ENCODE measurements at regions not wholly inside any gene's neighbourhood (a gene's known extent, or its start where the extent isn't known, plus 50 kb on each side); places are given as distances from the start of the nearest gene placed in this dataset.

GRCh38 chr11:11129118-11129517 lies 223.9 kb downstream of the CSNK2A3 start:
- no peak for DNase-seq (ENCODE audit: low read depth in 6 of 9, low spot score in 9 of 9)
- Histone ChIP-seq H3K4me3 (ENCODE audit: low read length in 2 of 2) (no peak overlapping the region), H3K27ac (ENCODE audit: low read depth in 1 of 2, low read length in 1 of 2) (no peak overlapping the region), H3K27me3 (ENCODE audit: control insufficient read depth in 2 of 2, insufficient read depth in 1 of 2, low read length in 1 of 2) (no peaks in the 10 kb centered on the region), H3K9me3 (ENCODE audit: control insufficient read depth in 2 of 2, insufficient read depth in 1 of 2, low read length in 1 of 2) (no peaks in the 10 kb centered on the region), H3K36me3 (ENCODE audit: control insufficient read depth in 2 of 2, insufficient read depth in 2 of 2, low read length in 1 of 2) (no peaks in the 10 kb centered on the region), H3K4me1 (ENCODE audit: control insufficient read depth in 2 of 2, insufficient read depth in 2 of 2, low read length in 2 of 2) (no peaks in the 10 kb centered on the region)
- 98% methylated on average over 1 of the region's 1 CpG for WGBS

- no peaks in the 10 kb centered on the region for H3K27me3 ChIP-seq (ENCODE audit: control insufficient read depth in 2 of 2, insufficient read depth in 1 of 2, low read length in 1 of 2)
These were observed 227.4 kb downstream of the CSNK2A3 start for GRCh38 chr11:11125618-11126017.

DNA sequence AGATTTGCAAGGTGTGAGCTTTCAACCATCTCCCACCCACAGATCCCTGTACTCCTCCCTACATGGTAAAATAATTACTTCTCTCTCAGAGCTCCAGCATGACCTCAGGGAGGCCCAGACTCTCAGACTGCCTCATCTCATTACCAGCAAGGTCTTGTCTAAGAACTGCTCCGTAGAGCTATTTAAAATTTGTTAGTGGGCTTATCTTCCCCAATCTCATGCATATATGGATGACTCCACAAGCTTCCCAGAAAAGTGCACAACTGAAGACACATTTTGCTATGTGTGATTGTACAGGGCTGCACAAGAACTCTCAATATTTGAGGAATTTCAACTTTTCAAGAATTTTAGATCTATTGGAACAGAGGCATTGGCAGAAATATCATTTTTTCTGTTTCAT lies 230.3 kb downstream of the CSNK2A3 start:
- H3K4me3 ChIP-seq (ENCODE audit: low read length in 2 of 2) = no peak overlapping the region
- no peaks in the 10 kb centered on the region for H3K36me3 ChIP-seq (ENCODE audit: control insufficient read depth in 2 of 2, insufficient read depth in 2 of 2, low read length in 1 of 2)
- H3K4me1 ChIP-seq (ENCODE audit: control insufficient read depth in 2 of 2, insufficient read depth in 2 of 2, low read length in 2 of 2) = no peaks in the 10 kb centered on the region
- 92% methylated on average over 1 of the region's 1 CpG for WGBS
- H3K9me3 ChIP-seq (ENCODE audit: control insufficient read depth in 2 of 2, insufficient read depth in 1 of 2, low read length in 1 of 2) = no peaks in the 10 kb centered on the region
- no peak overlapping the region for H3K27ac ChIP-seq (ENCODE audit: low read depth in 1 of 2, low read length in 1 of 2)
- H3K27me3 ChIP-seq (ENCODE audit: control insufficient read depth in 2 of 2, insufficient read depth in 1 of 2, low read length in 1 of 2) = no peaks in the 10 kb centered on the region
- DNase-seq (ENCODE audit: low read depth in 6 of 9, low spot score in 9 of 9) = no peak

More at GRCh38 chr11:11125618-11126017, 227.4 kb downstream of the CSNK2A3 start:
- no peak overlapping the region for H3K27ac ChIP-seq (ENCODE audit: low read depth in 1 of 2, low read length in 1 of 2)
- 90% methylated on average over 2 of the region's 2 CpGs for whole genome bisulfite sequencing
- no peaks in the 10 kb centered on the region for H3K4me1 ChIP-seq (ENCODE audit: control insufficient read depth in 2 of 2, insufficient read depth in 2 of 2, low read length in 2 of 2)
- H3K36me3 ChIP-seq (ENCODE audit: control insufficient read depth in 2 of 2, insufficient read depth in 2 of 2, low read length in 1 of 2) = no peaks in the 10 kb centered on the region
- no peaks in the 10 kb centered on the region for H3K9me3 ChIP-seq (ENCODE audit: control insufficient read depth in 2 of 2, insufficient read depth in 1 of 2, low read length in 1 of 2)
- H3K4me3 ChIP-seq (ENCODE audit: low read length in 2 of 2) = no peak overlapping the region
- DNase-seq (ENCODE audit: low read depth in 6 of 9, low spot score in 9 of 9) = no peak

- Histone ChIP-seq H3K9me3 (ENCODE audit: control insufficient read depth in 2 of 2, insufficient read depth in 1 of 2, low read length in 1 of 2) (no peaks in the 10 kb centered on the region), H3K36me3 (ENCODE audit: control insufficient read depth in 2 of 2, insufficient read depth in 2 of 2, low read length in 1 of 2) (no peaks in the 10 kb centered on the region), H3K4me1 (ENCODE audit: control insufficient read depth in 2 of 2, insufficient read depth in 2 of 2, low read length in 2 of 2) (no peaks in the 10 kb centered on the region), H3K27ac (ENCODE audit: low read depth in 1 of 2, low read length in 1 of 2) (no peak overlapping the region), H3K4me3 (ENCODE audit: low read length in 2 of 2) (no peak overlapping the region), H3K27me3 (ENCODE audit: control insufficient read depth in 2 of 2, insufficient read depth in 1 of 2, low read length in 1 of 2) (no peaks in the 10 kb centered on the region)
- no peak for DNase-seq (ENCODE audit: low read depth in 6 of 9, low spot score in 9 of 9)
- 95% methylated on average over 1 of the region's 1 CpG for WGBS
These were observed 233.1 kb downstream of the CSNK2A3 start for GRCh38 chr11:11119917-11120316.

DNA sequence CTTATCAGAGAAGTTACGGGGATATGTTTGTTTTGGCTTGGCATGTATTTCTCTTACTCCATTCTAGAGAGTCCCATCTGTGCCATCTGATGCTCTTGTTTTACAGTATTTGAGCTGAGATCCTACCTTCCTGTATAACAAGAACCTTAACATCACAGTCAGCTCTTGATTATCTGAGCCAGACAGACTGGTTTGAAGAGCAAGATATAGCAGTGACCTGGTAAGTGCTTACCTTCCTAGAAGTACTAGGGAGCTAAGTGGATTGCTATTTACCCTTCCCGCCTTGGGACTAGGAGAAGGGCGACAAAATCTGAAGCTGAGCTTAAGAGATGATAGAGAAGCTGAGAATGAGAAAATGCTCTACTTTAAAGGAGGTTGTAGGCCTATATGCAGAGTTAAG lies 235.3 kb downstream of the CSNK2A3 start:
- DNase-seq (ENCODE audit: low read depth in 6 of 9, low spot score in 9 of 9) = no peak
- Histone ChIP-seq H3K36me3 (ENCODE audit: control insufficient read depth in 2 of 2, insufficient read depth in 2 of 2, low read length in 1 of 2) (no peaks in the 10 kb centered on the region), H3K9me3 (ENCODE audit: control insufficient read depth in 2 of 2, insufficient read depth in 1 of 2, low read length in 1 of 2) (no peaks in the 10 kb centered on the region), H3K27me3 (ENCODE audit: control insufficient read depth in 2 of 2, insufficient read depth in 1 of 2, low read length in 1 of 2) (no peaks in the 10 kb centered on the region), H3K4me3 (ENCODE audit: low read length in 2 of 2) (no peak overlapping the region), H3K4me1 (ENCODE audit: control insufficient read depth in 2 of 2, insufficient read depth in 2 of 2, low read length in 2 of 2) (no peaks in the 10 kb centered on the region), H3K27ac (ENCODE audit: low read depth in 1 of 2, low read length in 1 of 2) (no peak overlapping the region)
- 95% methylated on average over 3 of the region's 3 CpGs for WGBS

DNA sequence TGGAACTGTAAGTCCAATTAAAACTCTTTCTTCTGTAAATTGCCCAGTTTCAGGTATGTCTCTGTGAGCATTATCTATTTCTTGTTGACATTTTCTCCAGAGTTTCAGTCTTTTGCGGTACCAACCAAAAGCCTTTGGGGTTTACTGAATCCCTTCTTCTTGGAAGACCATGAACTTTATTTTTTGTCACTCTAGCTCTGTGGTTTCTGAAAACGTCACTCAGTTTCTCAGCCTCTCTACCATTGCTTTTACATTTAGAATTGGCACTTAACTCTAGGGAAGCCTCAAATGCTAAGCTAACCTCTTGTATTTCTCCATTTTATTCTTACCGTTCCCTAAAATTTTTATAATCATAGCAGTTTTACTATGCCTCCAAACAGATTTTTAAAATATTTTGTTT lies 237.6 kb downstream of the CSNK2A3 start:
- no peaks in the 10 kb centered on the region for H3K4me1 ChIP-seq (ENCODE audit: control insufficient read depth in 2 of 2, insufficient read depth in 2 of 2, low read length in 2 of 2)
- WGBS = 91% methylated on average over 3 of the region's 3 CpGs
- no peaks in the 10 kb centered on the region for H3K36me3 ChIP-seq (ENCODE audit: control insufficient read depth in 2 of 2, insufficient read depth in 2 of 2, low read length in 1 of 2)
- H3K9me3 ChIP-seq (ENCODE audit: control insufficient read depth in 2 of 2, insufficient read depth in 1 of 2, low read length in 1 of 2) = no peaks in the 10 kb centered on the region
- DNase-seq (ENCODE audit: low read depth in 6 of 9, low spot score in 9 of 9) = peak in 1 of 9 donors; percentile 15
- no peak overlapping the region for H3K27ac ChIP-seq (ENCODE audit: low read depth in 1 of 2, low read length in 1 of 2)
- no peak overlapping the region for H3K4me3 ChIP-seq (ENCODE audit: low read length in 2 of 2)
- H3K27me3 ChIP-seq (ENCODE audit: control insufficient read depth in 2 of 2, insufficient read depth in 1 of 2, low read length in 1 of 2) = no peaks in the 10 kb centered on the region

DNA sequence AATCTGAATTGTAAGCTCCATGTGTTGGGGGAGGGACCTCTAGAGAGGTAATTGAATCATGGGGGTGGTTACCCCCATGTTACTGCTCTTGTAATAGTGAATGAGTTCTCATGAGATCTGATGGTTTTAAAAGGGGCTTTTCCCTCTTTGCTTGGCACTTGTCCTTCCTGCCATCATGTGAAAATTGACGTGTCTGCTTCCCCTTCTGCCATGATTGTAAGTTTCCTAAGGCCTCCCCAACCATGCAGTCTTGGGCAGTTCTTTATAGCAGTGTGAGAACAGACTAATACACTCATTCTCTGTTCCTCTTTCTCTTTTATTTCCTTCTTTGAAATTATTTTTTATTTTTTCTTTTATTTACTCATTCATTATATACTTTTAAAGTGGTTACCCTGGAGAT lies 239.4 kb downstream of the CSNK2A3 start:
- Histone ChIP-seq H3K36me3 (ENCODE audit: control insufficient read depth in 2 of 2, insufficient read depth in 2 of 2, low read length in 1 of 2) (no peaks in the 10 kb centered on the region), H3K4me1 (ENCODE audit: control insufficient read depth in 2 of 2, insufficient read depth in 2 of 2, low read length in 2 of 2) (no peaks in the 10 kb centered on the region), H3K9me3 (ENCODE audit: control insufficient read depth in 2 of 2, insufficient read depth in 1 of 2, low read length in 1 of 2) (no peaks in the 10 kb centered on the region), H3K27ac (ENCODE audit: low read depth in 1 of 2, low read length in 1 of 2) (no peak overlapping the region), H3K4me3 (ENCODE audit: low read length in 2 of 2) (no peak overlapping the region), H3K27me3 (ENCODE audit: control insufficient read depth in 2 of 2, insufficient read depth in 1 of 2, low read length in 1 of 2) (no peaks in the 10 kb centered on the region)
- no peak for DNase-seq (ENCODE audit: low read depth in 6 of 9, low spot score in 9 of 9)
- WGBS = 86% methylated on average over 1 of the region's 1 CpG

DNA sequence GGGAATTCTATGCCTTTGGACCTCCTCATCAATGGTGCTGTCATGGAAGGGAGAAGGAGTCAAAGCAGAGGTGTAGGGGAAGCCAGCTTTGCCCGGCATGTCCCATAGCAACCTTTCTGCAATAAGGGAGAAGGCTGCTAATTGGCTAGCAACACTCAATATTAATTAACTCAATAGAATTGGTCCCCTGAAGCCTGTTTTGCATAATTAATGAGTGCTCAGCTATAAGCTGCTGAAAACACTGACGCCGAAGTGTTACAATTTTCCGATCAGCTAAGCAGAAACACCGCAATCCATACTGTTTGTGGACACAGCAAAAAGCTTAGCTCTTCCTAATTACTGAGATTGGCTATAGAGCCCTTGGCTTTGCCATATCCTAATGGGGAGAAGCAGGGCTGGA lies 245.0 kb downstream of the CSNK2A3 start:
- Histone ChIP-seq H3K27ac (ENCODE audit: low read depth in 1 of 2, low read length in 1 of 2) (no peak overlapping the region), H3K36me3 (ENCODE audit: control insufficient read depth in 2 of 2, insufficient read depth in 2 of 2, low read length in 1 of 2) (no peaks in the 10 kb centered on the region), H3K4me3 (ENCODE audit: low read length in 2 of 2) (no peak overlapping the region), H3K9me3 (ENCODE audit: control insufficient read depth in 2 of 2, insufficient read depth in 1 of 2, low read length in 1 of 2) (no peaks in the 10 kb centered on the region), H3K27me3 (ENCODE audit: control insufficient read depth in 2 of 2, insufficient read depth in 1 of 2, low read length in 1 of 2) (no peaks in the 10 kb centered on the region), H3K4me1 (ENCODE audit: control insufficient read depth in 2 of 2, insufficient read depth in 2 of 2, low read length in 2 of 2) (no peaks in the 10 kb centered on the region)
- WGBS = 97% methylated on average over 5 of the region's 5 CpGs
- no peak for DNase-seq (ENCODE audit: low read depth in 6 of 9, low spot score in 9 of 9)

DNA sequence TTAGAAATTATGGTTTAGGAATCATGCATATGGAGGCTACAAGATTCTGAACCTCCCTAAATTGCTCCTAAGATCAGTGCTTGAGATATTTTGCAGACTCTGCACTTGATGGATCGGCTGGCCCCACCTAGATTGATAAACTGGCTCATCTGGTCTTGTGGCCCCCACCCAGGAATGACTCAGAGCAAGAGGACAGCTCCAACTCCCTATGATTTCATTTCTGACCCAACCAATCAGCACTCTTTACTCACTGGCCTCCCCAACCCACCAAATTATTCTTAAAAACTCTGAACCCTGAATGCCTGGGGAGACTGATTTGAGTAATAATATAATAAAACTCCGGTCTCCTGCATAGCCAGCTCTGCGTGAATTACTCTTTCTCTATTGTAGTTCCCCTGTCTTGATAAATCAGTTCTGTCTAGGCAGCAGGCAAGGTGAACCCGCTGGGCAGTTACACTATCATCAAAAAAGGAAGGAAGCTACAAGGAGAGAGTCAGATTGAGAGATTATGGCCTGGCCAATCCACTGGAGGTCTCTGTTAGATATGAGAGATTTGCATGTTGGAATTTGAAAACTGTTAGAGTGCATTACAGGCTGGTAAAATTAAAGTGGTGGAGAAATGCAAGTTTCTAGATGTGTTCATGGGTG lies 245.8 kb downstream of the CSNK2A3 start:
- Histone ChIP-seq H3K36me3 (ENCODE audit: control insufficient read depth in 2 of 2, insufficient read depth in 2 of 2, low read length in 1 of 2) (no peaks in the 10 kb centered on the region), H3K27ac (ENCODE audit: low read depth in 1 of 2, low read length in 1 of 2) (no peak overlapping the region), H3K4me1 (ENCODE audit: control insufficient read depth in 2 of 2, insufficient read depth in 2 of 2, low read length in 2 of 2) (no peaks in the 10 kb centered on the region), H3K27me3 (ENCODE audit: control insufficient read depth in 2 of 2, insufficient read depth in 1 of 2, low read length in 1 of 2) (no peaks in the 10 kb centered on the region), H3K9me3 (ENCODE audit: control insufficient read depth in 2 of 2, insufficient read depth in 1 of 2, low read length in 1 of 2) (no peaks in the 10 kb centered on the region), H3K4me3 (ENCODE audit: low read length in 2 of 2) (no peak overlapping the region)
- 88% methylated on average over 4 of the region's 4 CpGs for WGBS
- DNase-seq (ENCODE audit: low read depth in 6 of 9, low spot score in 9 of 9) = no peak

DNA sequence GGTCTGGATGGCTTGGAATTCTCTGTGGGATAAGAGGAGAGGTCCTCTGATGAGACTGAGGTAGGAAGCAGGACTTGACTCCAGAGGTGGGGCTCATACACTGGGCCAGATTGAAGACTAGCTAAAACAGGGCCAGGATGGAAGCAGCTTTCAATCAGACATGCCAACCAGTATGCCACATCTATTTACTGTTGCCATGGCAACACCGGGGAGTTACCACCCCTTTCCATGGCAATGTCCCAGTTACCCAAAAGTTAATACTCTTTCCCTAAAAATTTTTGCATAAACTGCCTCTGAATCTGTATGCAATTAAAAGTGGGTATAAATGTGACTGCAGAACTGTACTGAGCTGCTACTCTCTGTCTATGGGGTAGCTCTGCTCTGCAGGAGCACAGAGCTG lies 247.5 kb upstream of the ZBED5 start:
- H3K36me3 ChIP-seq (ENCODE audit: control insufficient read depth in 2 of 2, insufficient read depth in 2 of 2, low read length in 1 of 2) = no peaks in the 10 kb centered on the region
- H3K27me3 ChIP-seq (ENCODE audit: control insufficient read depth in 2 of 2, insufficient read depth in 1 of 2, low read length in 1 of 2) = no peaks in the 10 kb centered on the region
- H3K27ac ChIP-seq (ENCODE audit: low read depth in 1 of 2, low read length in 1 of 2) = no peak overlapping the region
- no peaks in the 10 kb centered on the region for H3K4me1 ChIP-seq (ENCODE audit: control insufficient read depth in 2 of 2, insufficient read depth in 2 of 2, low read length in 2 of 2)
- no peak for DNase-seq (ENCODE audit: low read depth in 6 of 9, low spot score in 9 of 9)
- H3K9me3 ChIP-seq (ENCODE audit: control insufficient read depth in 2 of 2, insufficient read depth in 1 of 2, low read length in 1 of 2) = no peaks in the 10 kb centered on the region
- H3K4me3 ChIP-seq (ENCODE audit: low read length in 2 of 2) = no peak overlapping the region
- 96% methylated on average over 1 of the region's 1 CpG for WGBS

All from thymus (tissue), 11 donors.